Cardiac fibroblast (primary cell): ENCODE measurements at regions not wholly inside any gene's neighbourhood (a gene's known extent, or its start where the extent isn't known, plus 50 kb on each side); places are given as distances from the start of the nearest gene placed in this dataset.
A peak's percentile ranks its signal among the peaks of the same experiment; 100 is the strongest.
"Not testable (repeated sequence)": the region's sequence is repeated elsewhere in the genome, so short reads cannot be mapped to it uniquely, and the experiment has no call there.

Source experiments
- DNase-seq, 2 donors: peaks; one replicate each; pipeline versions ENCODE4 v3.0.0 to v3.0.0-alpha.2; 2010; ENCODE audit warnings: low read depth in 2 of 2
- H3K4me3 ChIP-seq, 2 donors: replicated peaks in 1 of 2; 1 replicate in 1 of 2; 2 replicates in 1 of 2; pipeline ENCODE4 v1.5.1; 2011; ENCODE audit warnings: low read depth in 2 of 2, low read length in 2 of 2, mild to moderate bottlenecking in 2 of 2, moderate library complexity in 1 of 2
- TF ChIP-seq, protein P1 (sequence below): IDR thresholded peaks from one replicate; pipeline ENCODE4 v1.5.1; 2011; ENCODE audit warnings: low read depth, mild to moderate bottlenecking, low read length, inconsistent platforms

DNA sequence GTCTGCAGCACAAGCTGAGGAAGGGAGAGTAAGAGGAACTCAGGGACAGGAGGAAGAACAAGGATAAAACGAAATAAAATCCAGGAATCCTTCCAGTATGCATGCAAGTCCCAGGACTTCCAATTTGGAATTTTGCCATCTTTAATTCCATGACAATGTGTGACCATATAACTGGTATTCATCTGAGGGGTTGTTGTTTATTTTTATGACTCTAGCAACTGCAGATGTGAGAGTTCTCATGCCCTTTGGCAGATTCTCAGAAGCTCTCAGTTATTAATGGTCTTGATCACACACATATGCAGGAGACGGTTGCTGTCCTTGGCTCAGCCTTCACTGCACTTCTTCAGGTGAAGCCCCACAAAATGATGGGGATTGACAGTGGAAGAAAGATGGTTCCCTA lies 148.2 kb downstream of the SMIM20 start:
- peak in 1 of 2 donors; percentile 8 for DNase-seq
- H3K4me3 ChIP-seq: no peak overlapping the region
- TF ChIP-seq, protein P1, sequence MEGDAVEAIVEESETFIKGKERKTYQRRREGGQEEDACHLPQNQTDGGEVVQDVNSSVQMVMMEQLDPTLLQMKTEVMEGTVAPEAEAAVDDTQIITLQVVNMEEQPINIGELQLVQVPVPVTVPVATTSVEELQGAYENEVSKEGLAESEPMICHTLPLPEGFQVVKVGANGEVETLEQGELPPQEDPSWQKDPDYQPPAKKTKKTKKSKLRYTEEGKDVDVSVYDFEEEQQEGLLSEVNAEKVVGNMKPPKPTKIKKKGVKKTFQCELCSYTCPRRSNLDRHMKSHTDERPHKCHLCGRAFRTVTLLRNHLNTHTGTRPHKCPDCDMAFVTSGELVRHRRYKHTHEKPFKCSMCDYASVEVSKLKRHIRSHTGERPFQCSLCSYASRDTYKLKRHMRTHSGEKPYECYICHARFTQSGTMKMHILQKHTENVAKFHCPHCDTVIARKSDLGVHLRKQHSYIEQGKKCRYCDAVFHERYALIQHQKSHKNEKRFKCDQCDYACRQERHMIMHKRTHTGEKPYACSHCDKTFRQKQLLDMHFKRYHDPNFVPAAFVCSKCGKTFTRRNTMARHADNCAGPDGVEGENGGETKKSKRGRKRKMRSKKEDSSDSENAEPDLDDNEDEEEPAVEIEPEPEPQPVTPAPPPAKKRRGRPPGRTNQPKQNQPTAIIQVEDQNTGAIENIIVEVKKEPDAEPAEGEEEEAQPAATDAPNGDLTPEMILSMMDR: no peak

DNA sequence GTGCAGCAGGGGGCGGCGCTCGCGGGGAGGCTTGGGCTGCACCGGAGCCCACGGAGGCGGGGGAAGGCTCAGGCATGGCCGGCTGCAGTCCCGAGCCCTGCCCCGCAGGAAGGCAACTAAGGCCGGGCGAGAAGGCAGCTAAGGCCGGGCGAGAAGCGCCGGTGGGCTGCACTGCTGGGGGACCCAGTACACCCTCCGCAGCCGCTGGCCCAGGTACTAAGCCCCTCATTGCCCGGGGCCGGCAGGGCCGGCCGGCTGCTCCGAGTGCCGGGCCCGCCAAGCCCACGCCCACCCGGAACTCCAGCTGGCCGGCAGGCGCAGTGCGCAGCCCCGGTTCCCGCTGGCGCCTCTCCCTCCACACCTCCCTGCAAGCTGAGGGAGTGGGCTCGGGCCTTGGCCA lies 150.0 kb downstream of the SMIM20 start:
- DNase-seq, H3K4me3 ChIP-seq: not testable (repeated sequence)

DNA sequence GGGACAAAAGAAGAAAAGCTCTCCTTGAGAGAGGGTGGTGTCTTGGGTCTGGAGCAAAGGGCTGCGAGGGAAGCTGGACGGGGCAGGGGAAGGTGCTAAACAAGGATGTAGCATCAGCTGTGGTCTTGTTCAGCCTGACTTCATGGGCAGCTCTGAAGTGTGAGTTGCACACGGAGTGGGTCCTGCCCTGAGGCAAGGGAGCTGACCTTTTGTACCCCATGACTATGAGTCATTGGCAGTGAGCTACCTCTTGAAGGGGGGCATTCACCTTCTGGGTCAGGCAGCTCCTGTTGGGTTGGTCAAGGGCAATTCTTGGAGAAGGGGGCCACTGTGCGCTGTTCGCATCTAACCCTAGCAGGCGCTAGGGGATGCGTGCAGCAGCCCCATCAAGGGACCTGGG lies 151.8 kb downstream of the SMIM20 start:
- H3K4me3 ChIP-seq: no peak overlapping the region
- DNase-seq: no peak
- TF ChIP-seq, protein P1: no peak

DNA sequence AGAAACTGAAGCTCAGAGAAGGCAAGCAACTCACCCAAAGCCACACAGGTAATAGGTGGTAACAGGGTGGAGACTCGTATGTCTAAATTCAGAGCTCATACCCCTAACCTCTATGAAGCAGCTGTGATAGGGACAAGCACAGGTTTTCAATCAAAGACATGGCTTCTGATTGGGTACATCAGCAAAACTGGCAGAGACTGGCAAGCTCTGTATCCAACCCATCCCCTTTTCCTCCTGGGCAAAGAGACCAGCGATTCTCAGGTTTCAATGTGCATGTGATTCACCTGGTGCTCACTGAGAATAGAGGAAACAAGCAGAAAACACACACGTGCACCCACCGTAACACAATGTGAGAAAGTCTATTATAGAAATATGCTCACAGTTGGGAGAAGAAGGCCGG lies 153.0 kb downstream of the SMIM20 start:
- DNase-seq: no peak
- no peak overlapping the region for H3K4me3 ChIP-seq
- TF ChIP-seq, protein P1: no peak

DNA sequence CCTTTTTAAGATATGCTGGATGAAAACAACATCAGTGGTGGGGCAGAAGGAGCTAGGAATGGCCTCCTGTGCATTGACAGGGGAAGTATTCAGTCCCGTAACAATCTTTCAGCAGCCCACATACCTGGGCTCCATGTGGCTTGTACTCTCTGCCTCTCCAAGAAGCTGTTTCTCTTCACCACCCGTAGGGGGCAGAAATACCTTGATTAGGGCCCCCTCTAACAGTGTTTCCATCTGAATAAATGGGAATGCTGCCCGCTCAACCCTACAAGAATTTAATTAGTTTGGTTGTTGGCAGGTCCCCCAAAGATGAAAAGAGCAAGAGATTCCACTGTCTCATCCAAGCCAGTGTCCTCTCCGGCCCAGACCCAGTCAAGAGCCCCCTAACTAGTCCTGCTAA lies 155.2 kb downstream of the SMIM20 start:
- TF ChIP-seq, protein P1: peak; percentile 60
- H3K4me3 ChIP-seq: no peak overlapping the region
- DNase-seq: peak; percentile 36 to 66

DNA sequence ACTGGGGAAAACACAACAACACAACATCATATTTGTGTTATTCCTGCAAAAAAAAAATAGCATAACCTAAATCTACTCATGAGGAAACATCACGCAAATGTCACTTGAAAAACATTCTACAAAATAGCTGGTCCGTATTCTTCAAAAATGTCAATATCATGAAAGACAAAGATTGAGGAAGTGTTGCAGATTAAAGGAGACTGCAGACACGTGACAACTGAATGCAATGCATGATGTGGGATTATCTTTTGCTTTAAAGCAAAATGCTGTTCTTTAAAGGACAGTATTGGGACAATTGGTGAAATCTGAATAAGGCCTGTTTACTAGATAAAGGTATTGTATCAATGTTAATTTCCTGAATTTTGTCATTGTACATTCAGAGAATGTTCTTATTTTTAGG lies 157.7 kb downstream of the SMIM20 start:
- no peak overlapping the region for H3K4me3 ChIP-seq
- DNase-seq: no peak
- TF ChIP-seq, protein P1: no peak

DNA sequence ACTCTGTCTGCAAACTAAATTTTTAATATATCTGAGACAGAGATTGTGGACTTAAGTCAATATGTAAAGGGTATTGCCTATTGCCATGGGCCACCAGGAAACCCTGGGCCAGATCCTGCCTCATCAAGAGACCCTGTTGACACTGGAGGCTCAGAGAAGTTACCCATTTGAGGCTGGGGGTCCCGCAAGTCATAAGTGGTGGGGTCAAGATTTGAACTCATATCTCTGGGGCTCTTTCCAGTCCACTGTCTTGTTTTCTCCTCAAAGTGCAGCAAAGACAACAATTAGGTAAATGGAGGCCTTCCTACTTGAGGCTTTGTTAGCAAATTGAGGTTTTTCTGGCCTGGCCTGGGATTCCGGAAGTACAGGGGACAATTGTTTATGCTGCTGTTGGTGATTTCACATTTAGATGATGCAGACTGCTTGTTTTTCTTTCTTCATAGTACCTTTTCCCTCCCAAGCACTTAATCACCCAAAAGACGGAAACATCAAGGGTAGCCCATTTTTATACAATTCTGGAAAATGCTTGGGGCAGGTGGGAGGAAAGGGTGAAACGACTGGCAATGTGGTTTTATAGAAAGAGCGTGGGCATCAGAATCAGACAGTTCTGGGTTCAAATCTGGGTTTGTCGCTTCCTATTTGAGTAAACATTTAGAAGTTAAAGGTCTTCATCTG lies 160.0 kb downstream of the SMIM20 start:
- TF ChIP-seq, protein P1: no peak
- H3K4me3 ChIP-seq: no peak overlapping the region
- DNase-seq: no peak
